ENCODE measurements at regions not wholly inside any gene's neighbourhood (a gene's known extent, or its start where the extent isn't known, plus 50 kb on each side); places are given as distances from the start of the nearest gene placed in this dataset.
A peak's percentile ranks its signal among the peaks of the same experiment; 100 is the strongest.

- H3K27me3 ChIP-seq (ENCODE audit: insufficient read depth, low read length, poor library complexity, severe bottlenecking), result no peaks in the 10 kb centered on the region
- Mint-ChIP-seq H3K4me1 (no peaks in the 10 kb centered on the region), H3K36me3 (no peaks in the 10 kb centered on the region), H3K27me3 (no peaks in the 10 kb centered on the region), H3K27ac (peak overlapping the region in 1 of 8 donors; percentile 28), H3K4me3 (no peak overlapping the region), H3K9me3 (peaks cover 2 to 21% (median 8%) of the 10 kb centered on the region in 5 donors)
- no peaks in the 10 kb centered on the region for H3K4me1 ChIP-seq (ENCODE audit: insufficient read depth, low read length)
- POLR2A ChIA-PET, result no interaction called here
- no peaks in the 10 kb centered on the region for H3K36me3 ChIP-seq (ENCODE audit: insufficient read depth, low read length)
- no peak for DNase-seq
- H3K27ac ChIP-seq (ENCODE audit: low read depth, low read length), result no peak overlapping the region
- CTCF ChIA-PET, result no interaction called here
- H3K9me3 ChIP-seq (ENCODE audit: low read length), result no peaks in the 10 kb centered on the region
- no peak overlapping the region for H3K4me3 ChIP-seq (ENCODE audit: low read length)
These were observed 741.1 kb upstream of the LUZP2 start for GRCh38 chr11:23755769-23756168.

- no peaks in the 10 kb centered on the region for H3K27me3 Mint-ChIP-seq
- no peaks in the 10 kb centered on the region for H3K36me3 ChIP-seq (ENCODE audit: insufficient read depth, low read length)
These were observed 737.4 kb upstream of the LUZP2 start for GRCh38 chr11:23759489-23759888.

GRCh38 chr11:23764286-23764685 lies 732.6 kb upstream of the LUZP2 start:
- no peaks in the 10 kb centered on the region for H3K4me1 Mint-ChIP-seq
- H3K27ac Mint-ChIP-seq, result no peak overlapping the region
- Histone ChIP-seq H3K9me3 (ENCODE audit: low read length) (no peaks in the 10 kb centered on the region), H3K4me1 (ENCODE audit: insufficient read depth, low read length) (no peaks in the 10 kb centered on the region), H3K27ac (ENCODE audit: low read depth, low read length) (no peak overlapping the region), H3K27me3 (ENCODE audit: insufficient read depth, low read length, poor library complexity, severe bottlenecking) (no peaks in the 10 kb centered on the region), H3K36me3 (ENCODE audit: insufficient read depth, low read length) (no peaks in the 10 kb centered on the region), H3K4me3 (ENCODE audit: low read length) (no peak overlapping the region)
- no peak overlapping the region for H3K4me3 Mint-ChIP-seq
- peaks cover 0 to 3% (median 0%) of the 10 kb centered on the region in 3 donors for H3K36me3 Mint-ChIP-seq
- peaks cover 0 to 30% (median 7%) of the 10 kb centered on the region in 5 donors for H3K9me3 Mint-ChIP-seq
- ChIA-PET POLR2A (no interaction called here), CTCF (no interaction called here)
- no peak for DNase-seq
- H3K27me3 Mint-ChIP-seq, result no peaks in the 10 kb centered on the region

More at GRCh38 chr11:23759489-23759888, 737.4 kb upstream of the LUZP2 start:
- no peak overlapping the region for H3K27ac Mint-ChIP-seq
- no peaks in the 10 kb centered on the region for H3K9me3 ChIP-seq (ENCODE audit: low read length)
- no peaks in the 10 kb centered on the region for H3K4me1 Mint-ChIP-seq
- peaks cover 3 to 23% (median 8%) of the 10 kb centered on the region in 5 donors for H3K9me3 Mint-ChIP-seq
- H3K4me3 Mint-ChIP-seq, result no peak overlapping the region
- DNase-seq, result no peak
- no peaks in the 10 kb centered on the region for H3K4me1 ChIP-seq (ENCODE audit: insufficient read depth, low read length)
- CTCF ChIA-PET, result no interaction called here
- H3K27me3 ChIP-seq (ENCODE audit: insufficient read depth, low read length, poor library complexity, severe bottlenecking), result no peaks in the 10 kb centered on the region
- POLR2A ChIA-PET, result no interaction called here
- H3K4me3 ChIP-seq (ENCODE audit: low read length), result no peak overlapping the region
- H3K27ac ChIP-seq (ENCODE audit: low read depth, low read length), result no peak overlapping the region
- no peaks in the 10 kb centered on the region for H3K36me3 Mint-ChIP-seq

- Mint-ChIP-seq H3K36me3 (peaks cover 0 to 3% (median 0%) of the 10 kb centered on the region in 3 donors), H3K27ac (no peak overlapping the region), H3K4me3 (no peak overlapping the region), H3K27me3 (no peaks in the 10 kb centered on the region), H3K9me3 (peaks cover 0 to 30% (median 12%) of the 10 kb centered on the region in 5 donors), H3K4me1 (no peaks in the 10 kb centered on the region)
- POLR2A ChIA-PET, result no interaction called here
- CTCF ChIA-PET, result no interaction called here
- Histone ChIP-seq H3K27me3 (ENCODE audit: insufficient read depth, low read length, poor library complexity, severe bottlenecking) (no peaks in the 10 kb centered on the region), H3K36me3 (ENCODE audit: insufficient read depth, low read length) (no peaks in the 10 kb centered on the region), H3K27ac (ENCODE audit: low read depth, low read length) (no peak overlapping the region), H3K4me3 (ENCODE audit: low read length) (no peak overlapping the region), H3K4me1 (ENCODE audit: insufficient read depth, low read length) (no peaks in the 10 kb centered on the region), H3K9me3 (ENCODE audit: low read length) (no peaks in the 10 kb centered on the region)
- DNase-seq, result no peak
These were observed 731.1 kb upstream of the LUZP2 start for GRCh38 chr11:23765682-23766252.

- POLR2A ChIA-PET, result no interaction called here
- no peak overlapping the region for H3K4me3 Mint-ChIP-seq
- no peaks in the 10 kb centered on the region for H3K27me3 Mint-ChIP-seq
These were observed 729.3 kb upstream of the LUZP2 start for GRCh38 chr11:23767576-23767975.

GRCh38 chr11:23769214-23769613 lies 727.6 kb upstream of the LUZP2 start:
- no peaks in the 10 kb centered on the region for H3K9me3 ChIP-seq (ENCODE audit: low read length)
- no peaks in the 10 kb centered on the region for H3K27me3 ChIP-seq (ENCODE audit: insufficient read depth, low read length, poor library complexity, severe bottlenecking)
- H3K9me3 Mint-ChIP-seq, result peaks cover 0 to 32% (median 12%) of the 10 kb centered on the region in 5 donors
- ChIA-PET CTCF (no interaction called here), POLR2A (no interaction called here)
- H3K27ac Mint-ChIP-seq, result no peak overlapping the region
- H3K4me1 ChIP-seq (ENCODE audit: insufficient read depth, low read length), result no peaks in the 10 kb centered on the region
- no peak overlapping the region for H3K27ac ChIP-seq (ENCODE audit: low read depth, low read length)
- H3K4me3 ChIP-seq (ENCODE audit: low read length), result no peak overlapping the region
- H3K4me3 Mint-ChIP-seq, result no peak overlapping the region
- H3K36me3 ChIP-seq (ENCODE audit: insufficient read depth, low read length), result no peaks in the 10 kb centered on the region
- DNase-seq, result no peak
- no peaks in the 10 kb centered on the region for H3K4me1 Mint-ChIP-seq
- H3K36me3 Mint-ChIP-seq, result peaks cover 0 to 3% (median 0%) of the 10 kb centered on the region in 3 donors
- no peaks in the 10 kb centered on the region for H3K27me3 Mint-ChIP-seq

More at GRCh38 chr11:23767576-23767975, 729.3 kb upstream of the LUZP2 start:
- Histone ChIP-seq H3K9me3 (ENCODE audit: low read length) (no peaks in the 10 kb centered on the region), H3K27me3 (ENCODE audit: insufficient read depth, low read length, poor library complexity, severe bottlenecking) (no peaks in the 10 kb centered on the region), H3K4me1 (ENCODE audit: insufficient read depth, low read length) (no peaks in the 10 kb centered on the region), H3K36me3 (ENCODE audit: insufficient read depth, low read length) (no peaks in the 10 kb centered on the region), H3K27ac (ENCODE audit: low read depth, low read length) (no peak overlapping the region), H3K4me3 (ENCODE audit: low read length) (no peak overlapping the region)
- CTCF ChIA-PET, result no interaction called here
- DNase-seq, result no peak
- H3K9me3 Mint-ChIP-seq, result peaks cover 0 to 26% (median 12%) of the 10 kb centered on the region in 5 donors
- H3K36me3 Mint-ChIP-seq, result peaks cover 0 to 3% (median 0%) of the 10 kb centered on the region in 3 donors
- H3K4me1 Mint-ChIP-seq, result no peaks in the 10 kb centered on the region
- H3K27ac Mint-ChIP-seq, result no peak overlapping the region

GRCh38 chr11:23772081-23772480 lies 724.8 kb upstream of the LUZP2 start:
- Mint-ChIP-seq H3K4me3 (no peak overlapping the region), H3K4me1 (no peaks in the 10 kb centered on the region), H3K27ac (no peak overlapping the region), H3K9me3 (peaks cover 0 to 14% (median 8%) of the 10 kb centered on the region in 5 donors), H3K27me3 (no peaks in the 10 kb centered on the region), H3K36me3 (no peaks in the 10 kb centered on the region)
- CTCF ChIA-PET, result no interaction called here
- Histone ChIP-seq H3K27ac (ENCODE audit: low read depth, low read length) (no peak overlapping the region), H3K27me3 (ENCODE audit: insufficient read depth, low read length, poor library complexity, severe bottlenecking) (no peaks in the 10 kb centered on the region), H3K36me3 (ENCODE audit: insufficient read depth, low read length) (no peaks in the 10 kb centered on the region), H3K9me3 (ENCODE audit: low read length) (no peaks in the 10 kb centered on the region), H3K4me3 (ENCODE audit: low read length) (no peak overlapping the region), H3K4me1 (ENCODE audit: insufficient read depth, low read length) (no peaks in the 10 kb centered on the region)
- POLR2A ChIA-PET, result no interaction called here
- DNase-seq, result no peak

- H3K36me3 Mint-ChIP-seq, result no peaks in the 10 kb centered on the region
- Histone ChIP-seq H3K27me3 (ENCODE audit: insufficient read depth, low read length, poor library complexity, severe bottlenecking) (no peaks in the 10 kb centered on the region), H3K4me1 (ENCODE audit: insufficient read depth, low read length) (no peaks in the 10 kb centered on the region), H3K4me3 (ENCODE audit: low read length) (no peak overlapping the region), H3K9me3 (ENCODE audit: low read length) (no peaks in the 10 kb centered on the region), H3K27ac (ENCODE audit: low read depth, low read length) (no peak overlapping the region), H3K36me3 (ENCODE audit: insufficient read depth, low read length) (no peaks in the 10 kb centered on the region)
- H3K27me3 Mint-ChIP-seq, result no peaks in the 10 kb centered on the region
- no peak overlapping the region for H3K27ac Mint-ChIP-seq
- H3K4me3 Mint-ChIP-seq, result no peak overlapping the region
- ChIA-PET POLR2A (no interaction called here), CTCF (no interaction called here)
- H3K9me3 Mint-ChIP-seq, result peaks cover 0 to 12% (median 5%) of the 10 kb centered on the region in 5 donors
- no peaks in the 10 kb centered on the region for H3K4me1 Mint-ChIP-seq
- DNase-seq, result no peak
These were observed 717.9 kb upstream of the LUZP2 start for GRCh38 chr11:23778971-23779370.

- no peaks in the 10 kb centered on the region for H3K4me1 ChIP-seq (ENCODE audit: insufficient read depth, low read length)
- H3K9me3 ChIP-seq (ENCODE audit: low read length), result no peaks in the 10 kb centered on the region
- CTCF ChIA-PET, result no interaction called here
- Mint-ChIP-seq H3K4me3 (no peak overlapping the region), H3K9me3 (peaks cover 0 to 12% (median 3%) of the 10 kb centered on the region in 5 donors), H3K27me3 (no peaks in the 10 kb centered on the region), H3K36me3 (no peaks in the 10 kb centered on the region), H3K4me1 (no peaks in the 10 kb centered on the region), H3K27ac (no peak overlapping the region)
- H3K36me3 ChIP-seq (ENCODE audit: insufficient read depth, low read length), result no peaks in the 10 kb centered on the region
- H3K4me3 ChIP-seq (ENCODE audit: low read length), result no peak overlapping the region
- no peaks in the 10 kb centered on the region for H3K27me3 ChIP-seq (ENCODE audit: insufficient read depth, low read length, poor library complexity, severe bottlenecking)
- no peak overlapping the region for H3K27ac ChIP-seq (ENCODE audit: low read depth, low read length)
- no peak for DNase-seq
- POLR2A ChIA-PET, result no interaction called here
These were observed 716.6 kb upstream of the LUZP2 start for GRCh38 chr11:23780231-23780630.
